ENCODE measurements at regions not wholly inside any gene's neighbourhood (a gene's known extent, or its start where the extent isn't known, plus 50 kb on each side); places are given as distances from the start of the nearest gene placed in this dataset.

GRCh38 chr7:132685277-132685676 is 109.0 kb upstream of the PLXNA4 start:
- H3K9me2 ChIP-seq (ENCODE audit: insufficient read depth), result no peaks in the 10 kb centered on the region
- TF ChIP-seq EGR1 (IDR thresholded peaks at IDR 0.05; ENCODE audit: low read depth) (no peak), SRF (IDR thresholded peaks at IDR 0.05; ENCODE audit: low read depth) (no peak), JUND (IDR thresholded peaks at IDR 0.05) (no peak), FOSL1 (IDR thresholded peaks at IDR 0.05; ENCODE audit: low read depth) (no peak), ZBTB33 (IDR thresholded peaks at IDR 0.05; ENCODE audit: extremely low read depth, insufficient replicate concordance, low read length) (no peak), POLR2A (IDR thresholded peaks at IDR 0.05; ENCODE audit: borderline replicate concordance, extremely low read depth, insufficient read depth, insufficient read length) (no peak), SP1 (IDR thresholded peaks at IDR 0.05; ENCODE audit: low read depth) (no peak), CEBPB (IDR thresholded peaks at IDR 0.05; ENCODE audit: low read depth) (no peak), ZFX (IDR thresholded peaks at IDR 0.05) (no peak), ZNF274 (IDR thresholded peaks at IDR 0.05; ENCODE audit: low read depth, low read length) (no peak), CBX3 (IDR thresholded peaks at IDR 0.05; ENCODE audit: low read depth) (no peak), TCF7L2 (IDR thresholded peaks at IDR 0.05; ENCODE audit: borderline replicate concordance, extremely low read depth, insufficient read depth, insufficient read length) (no peak), SIN3A (IDR thresholded peaks at IDR 0.05; ENCODE audit: low read depth) (no peak), ATF3 (IDR thresholded peaks at IDR 0.05) (no peak), RAD21 (IDR thresholded peaks at IDR 0.05; ENCODE audit: low read depth) (no peak), ELF1 (IDR thresholded peaks at IDR 0.05; ENCODE audit: borderline replicate concordance, low read depth) (no peak), REST (IDR thresholded peaks at IDR 0.05; ENCODE audit: low read depth) (no peak), EZH2 (IDR thresholded peaks at IDR 0.05) (no peak), POLR2AphosphoS5 (IDR thresholded peaks at IDR 0.05; ENCODE audit: low read depth, low read length) (no peak)
- no peaks in the 10 kb centered on the region for H3K79me2 ChIP-seq (ENCODE audit: insufficient read depth, low read length)
- ChIA-PET RAD21 (ENCODE audit: low non-redundant PET in 1 of 2, low total read pairs in 2 of 2, uncharacterized antibody in 2 of 2, unreplicated experiment in 2 of 2) (no interaction called here), POLR2A (no interaction called here), CTCF (no interaction called here)
- H3K27ac ChIP-seq (ENCODE audit: low read depth, low read length), result no peak overlapping the region
- H3K36me3 ChIP-seq (ENCODE audit: control insufficient read depth in 1 of 2, insufficient read depth in 2 of 2, low read length in 2 of 2), result no peaks in the 10 kb centered on the region
- no peaks in the 10 kb centered on the region for H3K4me1 ChIP-seq (ENCODE audit: control insufficient read depth in 1 of 2, insufficient read depth in 2 of 2, low read length in 2 of 2)
- no peaks in the 10 kb centered on the region for H4K20me1 ChIP-seq (ENCODE audit: insufficient read depth)
- no peak overlapping the region for H3K4me2 ChIP-seq (ENCODE audit: low read length)
- H3K27me3 ChIP-seq (ENCODE audit: insufficient read depth, low read length), result peaks cover 7% of the 10 kb centered on the region; the same call in 1 of the 2 replicates
- intact Hi-C loops (cut with micrococcal nuclease), result no loop called here
- no peak overlapping the region for H3K4me3 ChIP-seq (replicated peaks in 1 of 2; ENCODE audit: low read depth in 1 of 2, low read length in 2 of 2)
- no TSS peak for BruUV-seq (replicated peaks)
- no peaks in the 10 kb centered on the region for H3K9me3 ChIP-seq (ENCODE audit: control insufficient read depth in 1 of 2, insufficient read depth in 1 of 2, low read depth in 1 of 2, low read length in 2 of 2)
- no peak for ATAC-seq
- H3K9ac ChIP-seq (ENCODE audit: low read length), result no peak overlapping the region
- DNase-seq (ENCODE audit: low read depth, low spot score), result no peak
- no peak overlapping the region for H2AFZ ChIP-seq (ENCODE audit: low read depth, low read length, poor library complexity, severe bottlenecking)
